ENCODE measurements at regions not wholly inside any gene's neighbourhood (a gene's known extent, or its start where the extent isn't known, plus 50 kb on each side); places are given as distances from the start of the nearest gene placed in this dataset.

- Histone ChIP-seq H2BK20ac (ENCODE audit: low read length) (no peak overlapping the region), H2BK5ac (ENCODE audit: low read depth, low read length) (no peak overlapping the region), H3K18ac (ENCODE audit: extremely low read depth, low read length) (no peak overlapping the region), H2BK12ac (ENCODE audit: low read depth, low read length) (no peak overlapping the region), H3K4me2 (ENCODE audit: insufficient read depth in 1 of 2, low read depth in 2 of 2, low read length in 2 of 2) (no peak overlapping the region), H3K36me3 (ENCODE audit: control insufficient read depth in 2 of 4, insufficient read depth in 4 of 4, low read length in 3 of 4) (no peaks in the 10 kb centered on the region), H3K4me3 (ENCODE audit: extremely low read depth in 1 of 4, insufficient read depth in 2 of 4, low read depth in 3 of 4, low read length in 4 of 4) (no peak overlapping the region), H3K14ac (ENCODE audit: insufficient read length) (no peak overlapping the region), H4K91ac (replicated peaks; ENCODE audit: insufficient read length, low read length) (no peak overlapping the region), H3K9me3 (ENCODE audit: insufficient read depth in 2 of 2, low read depth in 1 of 2, low read length in 1 of 2) (no peaks in the 10 kb centered on the region; a peak in 1 of 4 replicates), H4K20me1 (replicated peaks in 1 of 2; ENCODE audit: control insufficient read depth in 1 of 2, insufficient read depth in 2 of 2, low read length in 2 of 2) (no peaks in the 10 kb centered on the region), H4K8ac (ENCODE audit: extremely low read depth, insufficient read depth, low read length) (no peak overlapping the region), H3K23ac (ENCODE audit: insufficient read length) (no peak overlapping the region), H2BK120ac (replicated peaks; ENCODE audit: low read depth, low read length) (no peak overlapping the region), H3K27me3 (replicated peaks in 1 of 4; ENCODE audit: control insufficient read depth in 3 of 4, extremely low read depth in 1 of 4, insufficient read depth in 3 of 4, low read length in 3 of 4) (no peaks in the 10 kb centered on the region), H3K79me1 (ENCODE audit: low read depth, low read length) (no peaks in the 10 kb centered on the region), H2AFZ (ENCODE audit: low read length) (no peak overlapping the region; the same call in 1 of the 2 replicates), H3K4ac (replicated peaks; ENCODE audit: insufficient read length, low read depth, low read length) (no peak overlapping the region), H3K4me1 (replicated peaks in 1 of 4; ENCODE audit: control insufficient read depth in 3 of 4, insufficient read depth in 4 of 4, low read length in 3 of 4) (no peaks in the 10 kb centered on the region), H3K23me2 (ENCODE audit: low read depth, low read length) (no peaks in the 10 kb centered on the region), H3K79me2 (ENCODE audit: control insufficient read depth in 1 of 2, insufficient read depth in 2 of 2, low read length in 2 of 2) (no peaks in the 10 kb centered on the region), H2AK5ac (ENCODE audit: low read depth, low read length) (no peak overlapping the region), H3K56ac (replicated peaks; ENCODE audit: insufficient read length, low read depth, low read length) (no peak overlapping the region), H2BK15ac (ENCODE audit: low read length) (no peak overlapping the region), H3K9ac (replicated peaks in 1 of 4; ENCODE audit: extremely low read depth in 1 of 4, low read depth in 3 of 4, low read length in 3 of 4) (no peak overlapping the region), H4K5ac (ENCODE audit: insufficient read length, low read depth, low read length) (no peak overlapping the region), H3K27ac (ENCODE audit: low read depth, low read length) (no peak overlapping the region)
- WGBS, 2 experiments (ENCODE audit: extremely low coverage in 1 of 2, insufficient coverage in 1 of 2, insufficient read length in 1 of 2, insufficient replicate concordance in 2 of 2, low coverage in 1 of 2, low lambda C conversion rate in 2 of 2, missing lambda C conversion rate in 1 of 2) = 72% methylated on average over 4 of the region's 4 CpGs; no CpG with 5 or more reads in 1 of the 2 experiments
- FAIRE-seq = no peak
- ChIA-PET CTCF (ENCODE audit: partially characterized antibody) (no interaction called here), POLR2A (ENCODE audit: partially characterized antibody) (interaction anchor here (2.0 kb wide), 1 partner anchor 14 kb away, joined by 5 read pairs; no protein-coding TSS in a partner anchor)
- DNase-seq (ENCODE audit: low read depth in 1 of 2, low spot score in 2 of 2) = no peak
- TF ChIP-seq JUN (IDR thresholded peaks at IDR 0.05; ENCODE audit: low read depth, low read length) = no peak
- TF ChIP-seq CEBPB (IDR thresholded peaks at IDR 0.05; ENCODE audit: low read depth, low read length) = no peak
- TF ChIP-seq PHF8 (conservative IDR thresholded peaks at IDR 0.05; ENCODE audit: low read depth, low read length) = no peak
- no peak for TF ChIP-seq ATF3 (IDR thresholded peaks at IDR 0.05; ENCODE audit: insufficient read depth, low read depth, low read length)
- no peak for TF ChIP-seq SP2 (IDR thresholded peaks at IDR 0.05; ENCODE audit: low read length)
- no peak for TF ChIP-seq TAF7 (optimal IDR thresholded peaks at IDR 0.05; ENCODE audit: borderline replicate concordance, low read depth, low read length)
- no peak for TF ChIP-seq KDM4A (IDR thresholded peaks at IDR 0.05; ENCODE audit: low read depth, low read length, severe bottlenecking)
- TF ChIP-seq EZH2 (IDR thresholded peaks at IDR 0.05; ENCODE audit: low read depth, low read length, severe bottlenecking) = no peak
- TF ChIP-seq CHD1 (IDR thresholded peaks at IDR 0.05; ENCODE audit: low read depth, low read length) = no peak
- no peak for TF ChIP-seq EGR1 (IDR thresholded peaks at IDR 0.05; ENCODE audit: borderline replicate concordance, low read depth, low read length)
- no peak for TF ChIP-seq RBBP5 (IDR thresholded peaks at IDR 0.05; ENCODE audit: borderline replicate concordance, low read depth, low read length)
- TF ChIP-seq SUZ12 (IDR thresholded peaks at IDR 0.05; ENCODE audit: low read length) = no peak
- no peak for TF ChIP-seq EP300 (IDR thresholded peaks at IDR 0.05; ENCODE audit: borderline replicate concordance in 1 of 2, low read depth in 2 of 2, low read length in 2 of 2)
- no peak for TF ChIP-seq CREB1 (IDR thresholded peaks at IDR 0.05)
- no peak for TF ChIP-seq SP4 (IDR thresholded peaks at IDR 0.05; ENCODE audit: low read length)
These were observed 539.7 kb downstream of the PLXDC2 start for GRCh38 chr10:20355915-20356314.

Data from H1 (cell line).